ENCODE measurements at regions not wholly inside any gene's neighbourhood (a gene's known extent, or its start where the extent isn't known, plus 50 kb on each side); places are given as distances from the start of the nearest gene placed in this dataset.

DNA sequence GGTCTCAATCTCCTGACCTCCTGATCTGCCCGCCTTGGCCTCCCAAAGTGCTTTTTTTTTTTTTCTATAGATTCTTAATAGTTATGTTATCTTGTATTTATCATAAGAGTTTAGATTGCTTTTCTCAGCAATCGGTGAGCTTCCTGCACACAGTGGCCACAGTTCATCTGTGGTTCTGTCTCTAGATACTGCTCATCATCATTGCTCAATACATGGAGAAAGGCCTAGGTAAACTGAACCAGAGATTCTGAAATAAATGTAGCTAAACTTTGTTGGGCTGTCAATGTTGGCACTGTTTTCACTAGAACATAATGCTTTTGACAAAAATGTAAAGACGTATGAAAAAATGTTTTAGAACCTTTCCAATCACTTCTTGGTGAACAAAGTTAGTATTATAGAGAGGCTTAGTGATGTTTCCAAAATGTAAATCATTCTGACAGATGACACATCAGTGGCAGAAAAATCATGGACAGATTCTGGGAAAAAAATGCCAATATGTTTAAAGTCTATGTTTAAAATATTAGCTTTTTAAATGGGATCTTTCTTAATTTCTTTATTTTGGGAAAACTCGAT is 50.0 kb upstream of the LIMCH1 start:
- DNase-seq (ENCODE audit: low spot score): no peak
- Histone ChIP-seq H3K27ac (no peak overlapping the region), H3K4me3 (no peak overlapping the region)
- TF ChIP-seq CTCF (IDR thresholded peaks at IDR 0.05): no peak

All from coronary artery (tissue), 2 donors.